ENCODE measurements at regions not wholly inside any gene's neighbourhood (a gene's known extent, or its start where the extent isn't known, plus 50 kb on each side); places are given as distances from the start of the nearest gene placed in this dataset.

GRCh38 chr13:103203735-103204330, 137.6 kb upstream of the SLC10A2 start:
- TF ChIP-seq CTCF (IDR thresholded peaks at IDR 0.05): no peak
- Mint-ChIP-seq H3K36me3 (ENCODE audit: low read depth) (no peaks in the 10 kb centered on the region), H3K9me3 (ENCODE audit: low read depth) (peaks cover 2% of the 10 kb centered on the region), H3K4me1 (ENCODE audit: low read depth) (no peaks in the 10 kb centered on the region), H3K4me3 (ENCODE audit: unreplicated experiment) (no peak overlapping the region), H3K27me3 (ENCODE audit: low read depth) (no peaks in the 10 kb centered on the region), H3K27ac (ENCODE audit: unreplicated experiment) (no peak overlapping the region)
- no peak for DNase-seq (ENCODE audit: low spot score)

GRCh38 chr13:103200118-103200885, 134.1 kb upstream of the SLC10A2 start:
- no peak overlapping the region for H3K4me3 Mint-ChIP-seq (ENCODE audit: unreplicated experiment)
- no peak overlapping the region for H3K27ac Mint-ChIP-seq (ENCODE audit: unreplicated experiment)
- TF ChIP-seq CTCF (IDR thresholded peaks at IDR 0.05): no peak
- H3K27me3 Mint-ChIP-seq (ENCODE audit: low read depth): no peaks in the 10 kb centered on the region
- no peak for DNase-seq (ENCODE audit: low spot score)
- no peaks in the 10 kb centered on the region for H3K36me3 Mint-ChIP-seq (ENCODE audit: low read depth)
- no peaks in the 10 kb centered on the region for H3K4me1 Mint-ChIP-seq (ENCODE audit: low read depth)
- H3K9me3 Mint-ChIP-seq (ENCODE audit: low read depth): peaks cover 2% of the 10 kb centered on the region

- Mint-ChIP-seq H3K36me3 (ENCODE audit: low read depth) (no peaks in the 10 kb centered on the region), H3K9me3 (ENCODE audit: low read depth) (peaks cover 2% of the 10 kb centered on the region), H3K4me3 (ENCODE audit: unreplicated experiment) (no peak overlapping the region), H3K4me1 (ENCODE audit: low read depth) (no peaks in the 10 kb centered on the region), H3K27ac (ENCODE audit: unreplicated experiment) (no peak overlapping the region), H3K27me3 (ENCODE audit: low read depth) (no peaks in the 10 kb centered on the region)
- TF ChIP-seq CTCF (IDR thresholded peaks at IDR 0.05): no peak
- no peak for DNase-seq (ENCODE audit: low spot score)
Measured at GRCh38 chr13:103199380-103200088, 133.3 kb upstream of the SLC10A2 start.

GRCh38 chr13:103196356-103196755, 130.1 kb upstream of the SLC10A2 start:
- no peak for TF ChIP-seq CTCF (IDR thresholded peaks at IDR 0.05)
- Mint-ChIP-seq H3K36me3 (ENCODE audit: low read depth) (no peaks in the 10 kb centered on the region), H3K9me3 (ENCODE audit: low read depth) (peaks cover 2% of the 10 kb centered on the region), H3K27ac (ENCODE audit: unreplicated experiment) (no peak overlapping the region), H3K4me3 (ENCODE audit: unreplicated experiment) (no peak overlapping the region), H3K4me1 (ENCODE audit: low read depth) (no peaks in the 10 kb centered on the region), H3K27me3 (ENCODE audit: low read depth) (no peaks in the 10 kb centered on the region)
- DNase-seq (ENCODE audit: low spot score): no peak

- no peak overlapping the region for H3K27ac Mint-ChIP-seq (ENCODE audit: unreplicated experiment)
- H3K4me3 Mint-ChIP-seq (ENCODE audit: unreplicated experiment): no peak overlapping the region
- peaks cover 2% of the 10 kb centered on the region for H3K9me3 Mint-ChIP-seq (ENCODE audit: low read depth)
Measured at GRCh38 chr13:103195762-103196161, 129.5 kb upstream of the SLC10A2 start.

More at GRCh38 chr13:103195762-103196161, 129.5 kb upstream of the SLC10A2 start:
- Mint-ChIP-seq H3K36me3 (ENCODE audit: low read depth) (no peaks in the 10 kb centered on the region), H3K27me3 (ENCODE audit: low read depth) (no peaks in the 10 kb centered on the region), H3K4me1 (ENCODE audit: low read depth) (no peaks in the 10 kb centered on the region)
- no peak for TF ChIP-seq CTCF (IDR thresholded peaks at IDR 0.05)
- no peak for DNase-seq (ENCODE audit: low spot score)

Measured in chondrocyte (in vitro differentiated cells).